Gastroesophageal sphincter (tissue), 4 donors: ENCODE measurements at regions not wholly inside any gene's neighbourhood (a gene's known extent, or its start where the extent isn't known, plus 50 kb on each side); places are given as distances from the start of the nearest gene placed in this dataset.

Experiments
- ATAC-seq: fragments of 150-250 bp; one replicate; pipeline ENCODE4 v1.9.1; 2016; ENCODE audit warnings: mild to moderate bottlenecking, moderate library complexity
- H3K27ac ChIP-seq, 4 donors: fragments of 200-600 bp; sonication (generic) in 3 of 4; 1 replicate in 3 of 4; 2 replicates in 1 of 4; pipeline ENCODE4 v1.5.1; 2016 to 2019
- H3K27me3 ChIP-seq: fragments of 200-600 bp; sonication (generic); one replicate; pipeline ENCODE4 v1.5.1; 2019
- H3K36me3 ChIP-seq, 2 donors: fragments of 200-600 bp; sonication (generic); one replicate each; pipeline ENCODE4 v1.5.1; 2019; ENCODE audit warnings: control low read depth in 1 of 2
- H3K4me1 ChIP-seq, 3 donors: fragments of 200-600 bp; sonication (generic); 1 replicate in 2 of 3; 2 replicates in 1 of 3; pipeline ENCODE4 v1.5.1; 2016 to 2019; ENCODE audit warnings: control low read depth in 2 of 3
- H3K4me3 ChIP-seq, 2 donors: fragments of 200-600 bp; sonication (generic); one replicate each; pipeline ENCODE4 v1.5.1; 2019; ENCODE audit warnings: mild to moderate bottlenecking in 1 of 2, moderate library complexity in 1 of 2
- H3K9me3 ChIP-seq, 3 donors: fragments of 200-600 bp; sonication (generic); one replicate each; pipeline ENCODE4 v1.5.1; 2017 to 2019; ENCODE audit warnings: control low read depth in 2 of 3
- EP300 ChIP-seq: sonication (generic); formaldehyde crosslinking; IDR thresholded peaks from one replicate; pipeline ENCODE4 v1.6.1; 2017; ENCODE audit warnings: antibody characterized with exemption, mild to moderate bottlenecking
- POLR2A ChIP-seq, 2 donors: fragments of 450-650 bp; IDR thresholded peaks; one replicate each; pipeline ENCODE4 v1.6.1; 2017; ENCODE audit warnings: antibody characterized with exemption in 2 of 2, mild to moderate bottlenecking in 2 of 2, moderate library complexity in 1 of 2
- POLR2AphosphoS5 ChIP-seq: sonication (generic); formaldehyde crosslinking; IDR thresholded peaks from one replicate; pipeline ENCODE4 v1.6.1; 2017; ENCODE audit warnings: antibody characterized with exemption
- WGBS, 2 donors: methylation state at CpG; one replicate each; pipeline ENCODE4 v1.1.5; 2018; ENCODE audit warnings: low coverage in 1 of 2; 5-methylcytosine and 5-hydroxymethylcytosine counted together
- TF ChIP-seq, protein P1 (sequence below), 4 experiments: fragments of 200-600 bp in 2 of 4; fragments of 450-650 bp in 2 of 4; sonication (generic) in 1 of 4; IDR thresholded peaks; one replicate each; pipeline ENCODE4 v1.5.1; 2017 to 2019; ENCODE audit warnings: antibody characterized with exemption in 4 of 4, mild to moderate bottlenecking in 2 of 4, moderate library complexity in 2 of 4

DNA sequence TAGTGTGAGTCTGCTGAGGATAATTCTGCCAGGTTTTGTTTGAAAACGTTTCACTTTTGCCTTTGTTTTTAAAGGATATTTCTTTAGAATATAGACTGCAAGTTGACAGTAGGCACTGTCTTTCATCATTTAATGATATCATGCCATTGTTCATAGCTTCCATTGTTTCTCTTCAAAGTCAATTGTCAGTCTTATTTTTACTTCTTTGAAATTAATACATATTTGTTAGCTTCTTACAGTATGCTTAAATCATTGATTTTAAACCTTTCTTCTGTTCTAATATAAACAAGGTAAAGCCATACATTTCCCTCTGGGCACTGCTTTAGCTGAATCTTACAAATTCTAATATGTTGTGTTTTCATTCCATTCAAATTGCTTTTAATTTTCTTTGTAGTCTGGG is 62.3 kb upstream of the PARVA start:
- Histone ChIP-seq H3K27me3 (no peaks in the 10 kb centered on the region), H3K27ac (no peak overlapping the region), H3K4me1 (peaks cover 0 to 33% (median 12%) of the 10 kb centered on the region in 3 donors), H3K4me3 (no peak overlapping the region), H3K9me3 (peaks cover 0 to 19% (median 0%) of the 10 kb centered on the region in 3 donors), H3K36me3 (no peaks in the 10 kb centered on the region)
- 47 to 56% methylated on average over 1 of the region's 1 CpG for WGBS, 2 donors
- TF ChIP-seq POLR2A (IDR thresholded peaks at IDR 0.05) (no peak), POLR2AphosphoS5 (no peak)
- TF ChIP-seq, protein P1, sequence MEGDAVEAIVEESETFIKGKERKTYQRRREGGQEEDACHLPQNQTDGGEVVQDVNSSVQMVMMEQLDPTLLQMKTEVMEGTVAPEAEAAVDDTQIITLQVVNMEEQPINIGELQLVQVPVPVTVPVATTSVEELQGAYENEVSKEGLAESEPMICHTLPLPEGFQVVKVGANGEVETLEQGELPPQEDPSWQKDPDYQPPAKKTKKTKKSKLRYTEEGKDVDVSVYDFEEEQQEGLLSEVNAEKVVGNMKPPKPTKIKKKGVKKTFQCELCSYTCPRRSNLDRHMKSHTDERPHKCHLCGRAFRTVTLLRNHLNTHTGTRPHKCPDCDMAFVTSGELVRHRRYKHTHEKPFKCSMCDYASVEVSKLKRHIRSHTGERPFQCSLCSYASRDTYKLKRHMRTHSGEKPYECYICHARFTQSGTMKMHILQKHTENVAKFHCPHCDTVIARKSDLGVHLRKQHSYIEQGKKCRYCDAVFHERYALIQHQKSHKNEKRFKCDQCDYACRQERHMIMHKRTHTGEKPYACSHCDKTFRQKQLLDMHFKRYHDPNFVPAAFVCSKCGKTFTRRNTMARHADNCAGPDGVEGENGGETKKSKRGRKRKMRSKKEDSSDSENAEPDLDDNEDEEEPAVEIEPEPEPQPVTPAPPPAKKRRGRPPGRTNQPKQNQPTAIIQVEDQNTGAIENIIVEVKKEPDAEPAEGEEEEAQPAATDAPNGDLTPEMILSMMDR (IDR thresholded peaks at IDR 0.05): no peak
- no peak for ATAC-seq

DNA sequence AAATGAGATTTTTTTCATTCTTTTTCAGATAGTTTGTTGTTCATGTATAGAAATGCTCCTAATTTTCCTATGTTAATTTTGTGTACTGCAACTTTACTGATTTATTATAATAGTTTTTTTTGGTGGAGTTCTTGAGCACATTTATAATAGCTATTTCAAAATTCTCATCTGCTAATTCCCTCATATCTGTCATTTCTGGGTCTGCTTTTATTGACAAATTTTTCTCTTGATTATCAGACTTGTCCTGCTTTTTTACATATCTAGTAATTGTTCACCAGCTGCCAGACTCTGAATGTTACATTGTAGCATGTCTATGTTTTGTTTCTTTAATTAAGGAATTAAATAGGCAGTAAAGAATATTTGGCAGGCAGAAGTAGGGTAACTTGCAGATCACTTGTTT is 60.9 kb upstream of the PARVA start:
- no peak for ATAC-seq
- Histone ChIP-seq H3K4me3 (no peak overlapping the region), H3K27ac (no peak overlapping the region), H3K9me3 (peaks cover 0 to 19% (median 0%) of the 10 kb centered on the region in 3 donors), H3K4me1 (peaks cover 0 to 44% (median 11%) of the 10 kb centered on the region in 3 donors), H3K36me3 (no peaks in the 10 kb centered on the region), H3K27me3 (no peaks in the 10 kb centered on the region)
- TF ChIP-seq POLR2A (IDR thresholded peaks at IDR 0.05): no peak
- TF ChIP-seq EP300: no peak
- TF ChIP-seq, protein P1 (IDR thresholded peaks at IDR 0.05): no peak
- no peak for TF ChIP-seq POLR2AphosphoS5

DNA sequence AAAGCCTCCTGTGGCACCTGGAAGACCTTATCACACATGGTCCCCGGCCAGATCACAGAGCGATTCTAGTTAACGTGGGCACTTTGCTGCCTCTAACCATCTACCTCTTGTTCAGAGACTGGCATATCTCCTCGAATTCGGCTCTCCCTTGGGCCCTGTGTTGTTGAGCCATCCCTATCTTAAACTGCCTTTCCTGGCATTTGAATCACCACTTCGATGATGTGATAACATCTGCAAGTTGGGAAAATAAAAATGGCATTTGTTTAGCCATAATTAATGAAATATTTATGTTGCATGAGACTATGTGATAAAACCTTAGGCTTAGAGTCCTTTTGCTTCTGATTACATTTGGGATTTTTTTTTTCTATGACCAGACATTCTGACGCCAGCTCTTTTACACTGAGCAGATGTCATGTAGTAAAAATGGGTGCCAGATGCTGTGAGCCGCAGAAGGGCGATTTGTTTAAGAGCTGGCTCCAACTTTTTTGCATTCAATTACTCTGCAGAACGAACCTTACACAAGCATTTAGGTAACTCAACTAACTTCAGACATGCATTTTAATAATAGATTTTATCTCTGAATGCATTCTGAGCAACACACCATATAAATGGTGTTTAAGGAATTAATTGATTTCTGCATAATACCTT is 58.5 kb upstream of the PARVA start:
- Histone ChIP-seq H3K27me3 (no peaks in the 10 kb centered on the region), H3K4me1 (peaks cover 0 to 48% (median 11%) of the 10 kb centered on the region in 3 donors), H3K27ac (peak overlapping the region; percentile 61 to 80 (median 68)), H3K4me3 (no peak overlapping the region), H3K9me3 (peaks cover 0 to 19% (median 0%) of the 10 kb centered on the region in 3 donors), H3K36me3 (no peaks in the 10 kb centered on the region)
- ATAC-seq: peak; percentile 82
- WGBS, 2 donors: 23 to 30% methylated on average over 10 of the region's 10 CpGs
- TF ChIP-seq, protein P1 (IDR thresholded peaks at IDR 0.05): no peak
- TF ChIP-seq POLR2AphosphoS5: peak; percentile 82
- TF ChIP-seq EP300: peak; percentile 39

DNA sequence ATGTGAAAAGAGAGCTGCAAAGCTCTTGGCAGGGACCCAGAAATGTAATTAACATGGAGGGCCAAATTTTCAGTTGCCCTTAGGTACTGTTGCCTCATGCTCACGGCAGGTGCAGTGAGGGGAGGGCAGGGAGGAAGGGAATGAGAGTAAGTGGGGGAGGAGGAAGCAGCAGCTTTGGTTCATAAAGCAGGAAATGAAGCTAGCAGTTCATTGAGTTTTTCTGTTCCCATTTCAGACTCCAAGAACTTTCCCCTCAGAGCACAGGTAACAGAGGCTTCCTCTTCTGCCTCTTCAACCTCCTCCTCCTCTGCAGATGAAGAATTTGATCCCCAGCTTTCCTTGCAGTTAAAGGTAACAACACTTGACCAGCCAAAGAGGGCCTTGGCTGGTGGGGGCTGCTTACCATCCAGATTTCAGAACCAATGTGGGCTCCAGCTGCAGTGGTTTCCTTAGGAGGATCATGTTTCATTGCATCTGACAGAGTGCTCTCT is 57.9 kb upstream of the PARVA start:
- H3K4me1 ChIP-seq: peaks cover 0 to 48% (median 11%) of the 10 kb centered on the region in 3 donors
- H3K9me3 ChIP-seq: peaks cover 0 to 19% (median 0%) of the 10 kb centered on the region in 3 donors
- H3K4me3 ChIP-seq: no peak overlapping the region
- WGBS, 2 donors: 0 to 20% methylated on average over 1 of the region's 1 CpG
- H3K36me3 ChIP-seq: no peaks in the 10 kb centered on the region
- peak overlapping the region; percentile 53 to 80 (median 70) for H3K27ac ChIP-seq
- H3K27me3 ChIP-seq: no peaks in the 10 kb centered on the region
- TF ChIP-seq POLR2A (IDR thresholded peaks at IDR 0.05): no peak
- TF ChIP-seq, protein P1 (IDR thresholded peaks at IDR 0.05): no peak
- TF ChIP-seq POLR2AphosphoS5: no peak
- TF ChIP-seq EP300: no peak
- no peak for ATAC-seq

DNA sequence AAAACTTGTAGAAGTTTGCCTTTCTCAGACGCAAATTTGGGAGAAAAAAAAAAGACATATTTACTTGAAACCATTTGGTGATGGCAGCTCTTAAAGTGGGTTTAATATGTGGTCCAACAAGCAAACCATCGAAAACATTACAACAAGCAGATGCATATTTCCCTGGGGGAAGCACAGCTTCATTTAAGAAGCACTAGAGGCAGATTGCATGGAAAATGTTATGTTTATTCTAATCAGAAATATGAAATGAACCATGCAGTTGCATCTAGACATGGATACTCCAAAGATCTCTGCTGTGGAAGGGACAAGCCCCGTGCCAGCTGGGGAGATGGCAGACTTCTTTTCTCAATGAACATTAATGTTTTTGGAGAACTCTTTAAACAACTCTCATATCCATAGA is 57.4 kb upstream of the PARVA start:
- no peaks in the 10 kb centered on the region for H3K27me3 ChIP-seq
- TF ChIP-seq, protein P1 (IDR thresholded peaks at IDR 0.05): no peak
- TF ChIP-seq EP300 (no peak), POLR2AphosphoS5 (no peak), POLR2A (IDR thresholded peaks at IDR 0.05) (no peak)
- H3K27ac ChIP-seq: peak overlapping the region; percentile 53 to 80 (median 70)
- no peaks in the 10 kb centered on the region for H3K36me3 ChIP-seq
- H3K9me3 ChIP-seq: peaks cover 0 to 15% (median 0%) of the 10 kb centered on the region in 3 donors
- 54 to 78% methylated on average over 2 to 3 of the region's 3 CpGs for WGBS, 2 donors
- peaks cover 0 to 48% (median 11%) of the 10 kb centered on the region in 3 donors for H3K4me1 ChIP-seq
- no peak for ATAC-seq
- H3K4me3 ChIP-seq: no peak overlapping the region
